Fibroblast of the aortic adventitia (primary cell): ENCODE measurements at regions not wholly inside any gene's neighbourhood (a gene's known extent, or its start where the extent isn't known, plus 50 kb on each side); places are given as distances from the start of the nearest gene placed in this dataset.

ENCODE experiments used
- DNase-seq: peaks from one replicate; pipeline ENCODE4 v3.0.0-alpha.2; 2010; ENCODE audit warnings: low read depth
- H3K4me3 ChIP-seq: 2 replicates; pipeline ENCODE4 v1.5.1; 2011; ENCODE audit warnings: low read depth, mild to moderate bottlenecking, control low read depth, low read length, moderate library complexity
- CTCF ChIP-seq: IDR thresholded peaks from 2 replicates; pipeline ENCODE4 v1.5.1; 2011; ENCODE audit warnings: mild to moderate bottlenecking, low read length, control low read depth, inconsistent platforms; ENCODE audit not compliant: insufficient read depth

- no peak for TF ChIP-seq CTCF
- H3K4me3 ChIP-seq = no peak overlapping the region
- DNase-seq = no peak
These were observed 211.6 kb upstream of the ZMIZ1 start for GRCh38 chr10:78857193-78857592.

- H3K4me3 ChIP-seq = no peak overlapping the region
- no peak for DNase-seq
- no peak for TF ChIP-seq CTCF
These were observed 209.5 kb upstream of the ZMIZ1 start for GRCh38 chr10:78859266-78859665.

- no peak for TF ChIP-seq CTCF
- no peak for DNase-seq
These were observed 209.0 kb upstream of the ZMIZ1 start for GRCh38 chr10:78859769-78860168.

GRCh38 chr10:78860260-78860914, 208.4 kb upstream of the ZMIZ1 start:
- TF ChIP-seq CTCF = no peak
- DNase-seq = no peak
- no peak overlapping the region for H3K4me3 ChIP-seq

More at GRCh38 chr10:78859769-78860168, 209.0 kb upstream of the ZMIZ1 start:
- no peak overlapping the region for H3K4me3 ChIP-seq

DNA sequence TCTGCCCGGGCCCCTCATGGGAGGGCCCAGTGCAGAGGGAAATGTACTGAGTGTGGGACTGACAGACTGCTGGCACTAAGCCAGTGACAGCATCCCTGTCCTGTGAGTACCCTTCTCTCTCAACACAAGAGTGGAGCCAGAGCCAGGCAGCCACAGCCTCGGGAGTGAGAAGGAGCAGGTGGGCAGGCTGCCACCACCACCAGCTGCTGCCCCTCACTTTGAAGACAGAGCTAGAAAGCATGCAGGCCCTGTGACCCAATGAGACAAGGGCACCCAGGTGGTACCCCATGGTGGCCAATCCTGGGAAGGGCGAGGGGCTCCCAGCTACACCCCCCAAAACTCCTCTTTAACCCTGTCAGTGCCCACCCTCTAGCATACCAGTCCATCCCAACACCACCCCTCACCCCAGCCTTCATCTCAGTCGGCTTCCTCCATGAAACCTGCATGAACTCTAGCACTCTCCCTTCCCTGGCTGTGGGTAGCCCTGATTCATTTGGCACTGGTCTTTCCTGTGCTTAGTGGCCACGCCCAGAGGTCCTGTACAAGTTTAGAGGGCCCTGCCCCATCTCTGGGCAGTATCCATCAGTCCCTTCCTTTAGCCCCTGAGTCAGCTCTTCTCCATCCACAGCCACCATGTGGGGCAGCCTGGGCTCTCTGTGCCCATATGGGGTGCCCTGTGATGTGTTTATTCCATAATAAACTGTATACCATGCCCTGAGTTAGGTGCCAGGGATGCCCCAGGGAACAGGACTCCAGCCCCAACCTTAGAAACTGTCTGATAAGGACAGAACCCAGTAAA, 207.0 kb upstream of the ZMIZ1 start:
- H3K4me3 ChIP-seq = no peak overlapping the region
- TF ChIP-seq CTCF = no peak
- DNase-seq = peak; percentile 16

DNA sequence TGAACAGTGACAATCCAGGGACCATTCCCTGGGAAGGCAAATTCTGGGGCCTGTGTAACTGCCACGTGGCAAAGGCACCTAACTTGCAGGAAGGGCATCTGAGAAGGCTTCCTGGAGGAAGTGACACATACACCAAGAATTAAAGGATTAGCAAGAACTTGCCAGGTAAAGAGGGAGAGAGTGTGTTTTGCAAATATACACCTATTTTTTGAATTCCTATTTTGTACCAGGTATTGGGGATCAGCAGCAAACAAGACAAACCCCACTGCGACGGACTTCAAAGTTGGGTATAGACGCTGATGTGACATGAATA, 206.5 kb upstream of the ZMIZ1 start:
- H3K4me3 ChIP-seq = no peak overlapping the region
- no peak for TF ChIP-seq CTCF
- DNase-seq = no peak
